A549 (cell line): ENCODE measurements at regions not wholly inside any gene's neighbourhood (a gene's known extent, or its start where the extent isn't known, plus 50 kb on each side); places are given as distances from the start of the nearest gene placed in this dataset.

Source experiments
- HOXB5 ChIP-seq: fragments of 250-450 bp; sonication (Bioruptor Pico); IDR thresholded peaks from 2 replicates; pipeline ENCODE4 v1.5.0; 2020; ENCODE audit warnings: mild to moderate bottlenecking, moderate library complexity
- POLR2A ChIP-seq: IDR thresholded peaks from 2 replicates; pipeline ENCODE4 v1.6.1; 2012; ENCODE audit warnings: mild to moderate bottlenecking, low read length
- TF ChIP-seq, protein P1 (sequence below): fragments of >200 bp; sonication (Bioruptor Twin); formaldehyde crosslinking; IDR thresholded peaks from 3 replicates; pipeline ENCODE4 v1.5.1; 2016

DNA sequence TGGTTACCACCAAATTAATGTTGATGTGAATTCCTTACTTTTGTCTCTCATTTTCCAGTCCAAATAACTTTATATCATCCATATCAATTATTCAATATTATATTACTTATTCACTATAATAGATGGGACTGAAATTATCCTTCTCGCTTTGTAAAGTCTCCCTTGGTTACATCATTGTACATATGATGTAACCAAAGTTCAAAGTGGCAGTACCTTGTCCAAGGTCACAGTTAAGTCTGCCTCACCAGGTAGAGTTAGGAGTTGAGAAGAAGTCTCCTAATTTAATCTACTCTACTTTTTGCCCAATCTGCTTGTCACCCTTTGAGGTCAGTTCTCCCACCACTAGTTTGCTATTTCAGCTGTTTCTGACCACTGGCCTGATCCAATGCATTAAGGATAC, 83.7 kb upstream of the CLINT1 start:
- TF ChIP-seq POLR2A (no peak), HOXB5 (no peak)
- TF ChIP-seq, protein P1, sequence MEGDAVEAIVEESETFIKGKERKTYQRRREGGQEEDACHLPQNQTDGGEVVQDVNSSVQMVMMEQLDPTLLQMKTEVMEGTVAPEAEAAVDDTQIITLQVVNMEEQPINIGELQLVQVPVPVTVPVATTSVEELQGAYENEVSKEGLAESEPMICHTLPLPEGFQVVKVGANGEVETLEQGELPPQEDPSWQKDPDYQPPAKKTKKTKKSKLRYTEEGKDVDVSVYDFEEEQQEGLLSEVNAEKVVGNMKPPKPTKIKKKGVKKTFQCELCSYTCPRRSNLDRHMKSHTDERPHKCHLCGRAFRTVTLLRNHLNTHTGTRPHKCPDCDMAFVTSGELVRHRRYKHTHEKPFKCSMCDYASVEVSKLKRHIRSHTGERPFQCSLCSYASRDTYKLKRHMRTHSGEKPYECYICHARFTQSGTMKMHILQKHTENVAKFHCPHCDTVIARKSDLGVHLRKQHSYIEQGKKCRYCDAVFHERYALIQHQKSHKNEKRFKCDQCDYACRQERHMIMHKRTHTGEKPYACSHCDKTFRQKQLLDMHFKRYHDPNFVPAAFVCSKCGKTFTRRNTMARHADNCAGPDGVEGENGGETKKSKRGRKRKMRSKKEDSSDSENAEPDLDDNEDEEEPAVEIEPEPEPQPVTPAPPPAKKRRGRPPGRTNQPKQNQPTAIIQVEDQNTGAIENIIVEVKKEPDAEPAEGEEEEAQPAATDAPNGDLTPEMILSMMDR = no peak
